HL-60 (cell line): ENCODE measurements at regions not wholly inside any gene's neighbourhood (a gene's known extent, or its start where the extent isn't known, plus 50 kb on each side); places are given as distances from the start of the nearest gene placed in this dataset.

Experiments used
- DNase-seq, 2 experiments: peaks; one replicate each; pipeline ENCODE4 v3.0.0-alpha.2; 2010 to 2020; ENCODE audit warnings: low read depth in 1 of 2, low spot score in 1 of 2
- H3K27ac ChIP-seq: fragments of 250-450 bp; sonication (Bioruptor Pico); replicated peaks from 2 replicates; pipeline ENCODE4 v1.5.1; 2020; ENCODE audit warnings: mild to moderate bottlenecking, moderate library complexity
- H3K27me3 ChIP-seq: fragments of 250-450 bp; sonication (Bioruptor Pico); 2 replicates; pipeline ENCODE4 v1.5.1; 2021; ENCODE audit warnings: mild to moderate bottlenecking, moderate library complexity; ENCODE audit not compliant: insufficient read depth, poor library complexity, severe bottlenecking
- H3K4me3 ChIP-seq: replicated peaks from 2 replicates; pipeline ENCODE4 v1.5.1; 2011; ENCODE audit warnings: mild to moderate bottlenecking, control low read depth, low read length; ENCODE audit not compliant: insufficient read depth
- GABPA ChIP-seq: IDR thresholded peaks from 2 replicates; pipeline ENCODE4 v1.6.1; 2012; ENCODE audit warnings: low read depth
- POLR2AphosphoS5 ChIP-seq: IDR thresholded peaks from 2 replicates; pipeline ENCODE4 v1.6.1; 2012; ENCODE audit warnings: low read depth
- SPI1 ChIP-seq: IDR thresholded peaks from 2 replicates; pipeline ENCODE4 v1.6.1; 2012; ENCODE audit warnings: low read depth, mild to moderate bottlenecking, borderline replicate concordance
- TF ChIP-seq, protein P1 (sequence below): IDR thresholded peaks from one replicate; pipeline ENCODE4 v1.5.1; 2011; ENCODE audit warnings: low read length, control low read depth, inconsistent platforms; ENCODE audit not compliant: insufficient read depth
- TF ChIP-seq, protein P2 (sequence below): IDR thresholded peaks from 2 replicates; pipeline ENCODE4 v1.6.1; 2012; ENCODE audit warnings: low read depth; ENCODE audit not compliant: insufficient replicate concordance

DNA sequence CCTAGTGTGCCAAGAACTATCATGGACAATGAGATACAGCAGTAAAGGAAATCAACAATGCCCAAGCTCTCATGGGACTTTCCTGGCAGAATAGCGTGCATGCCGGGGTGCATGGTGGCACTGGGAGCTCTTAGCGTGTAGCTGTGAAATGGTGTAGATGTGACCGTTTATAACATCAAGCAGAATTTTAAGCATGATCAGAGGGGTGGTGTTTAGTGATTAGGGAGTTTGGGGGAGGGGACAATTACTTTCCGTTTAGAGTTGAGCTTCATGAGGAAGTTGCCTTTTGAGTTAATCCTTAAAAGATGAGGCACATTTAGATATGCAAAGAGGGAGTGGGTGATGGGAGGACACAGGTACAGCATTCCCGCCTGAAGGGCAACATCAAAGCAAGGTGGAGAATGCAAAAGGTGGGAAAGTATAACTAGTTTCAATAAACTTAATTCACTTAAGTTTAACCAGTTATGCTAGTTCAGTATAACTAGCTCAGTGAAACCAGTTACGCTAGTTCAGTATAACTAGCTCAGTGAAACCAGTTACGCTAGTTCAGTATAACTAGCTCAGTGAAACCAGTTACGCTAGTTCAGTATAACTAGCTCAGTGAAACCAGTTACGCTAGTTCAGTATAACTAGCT lies 661.6 kb downstream of the QKI start:
- no peak overlapping the region for H3K4me3 ChIP-seq
- DNase-seq = no peak
- H3K27ac ChIP-seq = no peak overlapping the region
- no peak for TF ChIP-seq POLR2AphosphoS5
- TF ChIP-seq, protein P1, sequence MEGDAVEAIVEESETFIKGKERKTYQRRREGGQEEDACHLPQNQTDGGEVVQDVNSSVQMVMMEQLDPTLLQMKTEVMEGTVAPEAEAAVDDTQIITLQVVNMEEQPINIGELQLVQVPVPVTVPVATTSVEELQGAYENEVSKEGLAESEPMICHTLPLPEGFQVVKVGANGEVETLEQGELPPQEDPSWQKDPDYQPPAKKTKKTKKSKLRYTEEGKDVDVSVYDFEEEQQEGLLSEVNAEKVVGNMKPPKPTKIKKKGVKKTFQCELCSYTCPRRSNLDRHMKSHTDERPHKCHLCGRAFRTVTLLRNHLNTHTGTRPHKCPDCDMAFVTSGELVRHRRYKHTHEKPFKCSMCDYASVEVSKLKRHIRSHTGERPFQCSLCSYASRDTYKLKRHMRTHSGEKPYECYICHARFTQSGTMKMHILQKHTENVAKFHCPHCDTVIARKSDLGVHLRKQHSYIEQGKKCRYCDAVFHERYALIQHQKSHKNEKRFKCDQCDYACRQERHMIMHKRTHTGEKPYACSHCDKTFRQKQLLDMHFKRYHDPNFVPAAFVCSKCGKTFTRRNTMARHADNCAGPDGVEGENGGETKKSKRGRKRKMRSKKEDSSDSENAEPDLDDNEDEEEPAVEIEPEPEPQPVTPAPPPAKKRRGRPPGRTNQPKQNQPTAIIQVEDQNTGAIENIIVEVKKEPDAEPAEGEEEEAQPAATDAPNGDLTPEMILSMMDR = no peak
- no peaks in the 10 kb centered on the region for H3K27me3 ChIP-seq

DNA sequence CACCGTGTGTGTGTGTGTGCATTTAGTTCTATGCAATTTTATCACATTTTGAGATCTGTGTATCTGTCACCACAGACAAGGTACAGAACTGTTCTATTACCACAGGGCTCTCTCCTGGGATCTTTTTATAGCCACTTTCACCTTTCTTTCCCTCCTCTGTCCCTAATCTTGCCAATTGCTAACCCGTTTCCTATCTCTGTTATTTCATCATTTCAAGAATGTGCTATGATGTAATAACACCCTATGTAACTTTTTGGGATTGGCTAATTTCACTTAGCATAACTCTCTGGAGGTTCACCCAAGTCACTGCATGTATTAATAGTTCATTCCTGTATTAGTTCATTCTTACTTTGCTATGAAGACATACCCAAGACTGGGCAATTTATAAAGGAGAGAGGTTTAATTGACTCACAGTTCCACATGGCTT lies 657.7 kb downstream of the QKI start:
- peak in 1 of 2 experiments; percentile 1 for DNase-seq
- H3K4me3 ChIP-seq = no peak overlapping the region
- no peak overlapping the region for H3K27ac ChIP-seq
- TF ChIP-seq POLR2AphosphoS5 = no peak
- TF ChIP-seq, protein P2, sequence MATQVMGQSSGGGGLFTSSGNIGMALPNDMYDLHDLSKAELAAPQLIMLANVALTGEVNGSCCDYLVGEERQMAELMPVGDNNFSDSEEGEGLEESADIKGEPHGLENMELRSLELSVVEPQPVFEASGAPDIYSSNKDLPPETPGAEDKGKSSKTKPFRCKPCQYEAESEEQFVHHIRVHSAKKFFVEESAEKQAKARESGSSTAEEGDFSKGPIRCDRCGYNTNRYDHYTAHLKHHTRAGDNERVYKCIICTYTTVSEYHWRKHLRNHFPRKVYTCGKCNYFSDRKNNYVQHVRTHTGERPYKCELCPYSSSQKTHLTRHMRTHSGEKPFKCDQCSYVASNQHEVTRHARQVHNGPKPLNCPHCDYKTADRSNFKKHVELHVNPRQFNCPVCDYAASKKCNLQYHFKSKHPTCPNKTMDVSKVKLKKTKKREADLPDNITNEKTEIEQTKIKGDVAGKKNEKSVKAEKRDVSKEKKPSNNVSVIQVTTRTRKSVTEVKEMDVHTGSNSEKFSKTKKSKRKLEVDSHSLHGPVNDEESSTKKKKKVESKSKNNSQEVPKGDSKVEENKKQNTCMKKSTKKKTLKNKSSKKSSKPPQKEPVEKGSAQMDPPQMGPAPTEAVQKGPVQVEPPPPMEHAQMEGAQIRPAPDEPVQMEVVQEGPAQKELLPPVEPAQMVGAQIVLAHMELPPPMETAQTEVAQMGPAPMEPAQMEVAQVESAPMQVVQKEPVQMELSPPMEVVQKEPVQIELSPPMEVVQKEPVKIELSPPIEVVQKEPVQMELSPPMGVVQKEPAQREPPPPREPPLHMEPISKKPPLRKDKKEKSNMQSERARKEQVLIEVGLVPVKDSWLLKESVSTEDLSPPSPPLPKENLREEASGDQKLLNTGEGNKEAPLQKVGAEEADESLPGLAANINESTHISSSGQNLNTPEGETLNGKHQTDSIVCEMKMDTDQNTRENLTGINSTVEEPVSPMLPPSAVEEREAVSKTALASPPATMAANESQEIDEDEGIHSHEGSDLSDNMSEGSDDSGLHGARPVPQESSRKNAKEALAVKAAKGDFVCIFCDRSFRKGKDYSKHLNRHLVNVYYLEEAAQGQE = no peak
- no peak for TF ChIP-seq SPI1
- TF ChIP-seq, protein P1 = no peak
- TF ChIP-seq GABPA = no peak
- H3K27me3 ChIP-seq = no peaks in the 10 kb centered on the region

DNA sequence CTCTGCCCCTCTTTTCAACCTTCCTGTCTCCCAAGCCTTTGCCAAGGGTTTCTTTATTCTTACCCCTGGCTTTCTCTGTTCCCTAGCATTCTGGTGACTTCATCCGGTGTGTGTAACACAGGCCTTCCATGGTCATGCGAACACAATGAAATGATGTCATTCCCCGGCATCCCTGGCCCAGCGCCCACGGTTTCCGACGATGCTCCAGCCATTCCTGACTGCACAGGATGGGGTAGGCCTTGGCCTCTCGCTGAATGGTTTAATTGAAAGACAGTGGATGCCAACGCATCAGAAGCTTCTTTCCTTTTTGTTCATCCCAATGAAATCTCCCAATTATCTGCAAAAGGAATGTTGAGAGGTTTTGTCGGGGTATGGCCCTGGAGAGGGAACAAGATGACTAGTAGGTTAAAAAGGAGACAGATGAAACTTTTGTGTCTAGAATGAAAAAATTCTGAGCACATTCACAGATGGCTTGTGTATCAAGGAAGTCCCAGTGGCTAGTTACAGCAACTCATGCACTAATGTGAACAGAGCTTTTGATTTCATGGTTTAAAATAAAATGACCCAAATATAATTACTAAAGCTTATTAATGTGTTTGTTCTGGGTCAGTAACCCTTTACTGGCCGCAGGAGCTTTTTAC lies 655.0 kb downstream of the QKI start:
- H3K4me3 ChIP-seq = no peak overlapping the region
- TF ChIP-seq POLR2AphosphoS5 = no peak
- no peak for TF ChIP-seq GABPA
- TF ChIP-seq, protein P2 = no peak
- no peak for TF ChIP-seq SPI1
- TF ChIP-seq, protein P1 = no peak
- H3K27me3 ChIP-seq = no peaks in the 10 kb centered on the region
- H3K27ac ChIP-seq = no peak overlapping the region
- no peak for DNase-seq

DNA sequence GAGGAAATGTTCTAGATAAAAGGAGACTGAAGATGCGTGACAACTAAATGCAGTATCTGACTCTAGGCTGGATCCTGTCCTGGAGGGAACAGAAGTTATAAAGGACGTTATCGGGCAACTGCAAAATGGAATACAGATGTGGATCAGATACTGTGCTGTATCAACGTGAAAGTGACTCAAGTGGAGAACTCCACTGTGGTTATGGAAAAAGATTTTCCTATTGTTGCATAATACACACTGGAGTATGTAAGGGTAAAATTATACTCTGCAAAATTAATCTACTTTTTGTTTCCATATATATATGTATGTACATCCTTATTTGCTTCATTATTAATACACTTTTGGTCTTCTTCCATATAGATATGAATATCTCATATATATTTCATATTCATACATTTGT lies 654.0 kb downstream of the QKI start:
- H3K27ac ChIP-seq = no peak overlapping the region
- no peak for DNase-seq
- TF ChIP-seq POLR2AphosphoS5 (no peak), GABPA (no peak), SPI1 (no peak)
- TF ChIP-seq, protein P2 = no peak
- TF ChIP-seq, protein P1 = no peak
- no peak overlapping the region for H3K4me3 ChIP-seq
- no peaks in the 10 kb centered on the region for H3K27me3 ChIP-seq
